Karpas-422 (cell line): ENCODE measurements at regions not wholly inside any gene's neighbourhood (a gene's known extent, or its start where the extent isn't known, plus 50 kb on each side); places are given as distances from the start of the nearest gene placed in this dataset.
"Not testable (repeated sequence)": the region's sequence is repeated elsewhere in the genome, so short reads cannot be mapped to it uniquely, and the experiment has no call there.

Experiments
- DNase-seq: peaks from one replicate; pipeline ENCODE4 v3.0.0-alpha.2; 2015
- H2AFZ ChIP-seq: fragments of 200-600 bp; sonication (generic); 2 replicates; pipeline ENCODE4 v1.6.1; 2014; ENCODE audit warnings: antibody characterized with exemption, low read length, mixed read lengths
- H3K27ac ChIP-seq: fragments of 200-600 bp; sonication (generic); 2 replicates; pipeline ENCODE4 v1.5.1; 2014; ENCODE audit warnings: mild to moderate bottlenecking, low read length, moderate library complexity
- H3K27me3 ChIP-seq: fragments of 200-600 bp; sonication (generic); 2 replicates; pipeline ENCODE4 v1.6.1; 2014; ENCODE audit warnings: low read length, mixed read lengths
- H3K36me3 ChIP-seq: fragments of 200-600 bp; sonication (generic); 2 replicates; pipeline ENCODE4 v1.6.1; 2014; ENCODE audit warnings: low read length, mixed read lengths; ENCODE audit not compliant: insufficient read depth
- H3K4me1 ChIP-seq: fragments of 200-600 bp; sonication (generic); 2 replicates; pipeline ENCODE4 v1.6.1; 2014; ENCODE audit warnings: mild to moderate bottlenecking, low read length, mixed read lengths
- H3K4me2 ChIP-seq: fragments of 200-600 bp; sonication (generic); 2 replicates; pipeline ENCODE4 v1.6.1; 2014; ENCODE audit warnings: low read length, low read depth, mild to moderate bottlenecking; ENCODE audit not compliant: poor library complexity, severe bottlenecking
- H3K4me3 ChIP-seq: fragments of 200-600 bp; sonication (generic); 2 replicates; pipeline ENCODE4 v1.5.1; 2014; ENCODE audit warnings: mild to moderate bottlenecking, antibody characterized with exemption, low read length, mixed read lengths
- H3K79me2 ChIP-seq: fragments of 200-600 bp; sonication (generic); 2 replicates; pipeline ENCODE4 v1.6.1; 2014; ENCODE audit warnings: mild to moderate bottlenecking, low read length, mixed read lengths
- H3K9ac ChIP-seq: fragments of 200-600 bp; sonication (generic); 2 replicates; pipeline ENCODE4 v1.6.0; 2014; ENCODE audit warnings: low read length
- H3K9me2 ChIP-seq: fragments of 200-600 bp; sonication (generic), shearing (Covaris generic); replicated peaks from 2 replicates; pipeline ENCODE4 v1.6.0; 2014; ENCODE audit warnings: mild to moderate bottlenecking, low read length, moderate library complexity; ENCODE audit not compliant: insufficient read depth
- H3K9me3 ChIP-seq: fragments of 300-700, 200-600 bp; sonication (generic); 2 replicates; pipeline ENCODE4 v1.6.1; 2014; ENCODE audit warnings: low read length, mixed read lengths
- H4K20me1 ChIP-seq: fragments of 200-600 bp; sonication (generic); 2 replicates; pipeline ENCODE4 v1.6.1; 2014; ENCODE audit warnings: mild to moderate bottlenecking, antibody characterized with exemption, low read length, low read depth; ENCODE audit not compliant: insufficient read depth

DNA sequence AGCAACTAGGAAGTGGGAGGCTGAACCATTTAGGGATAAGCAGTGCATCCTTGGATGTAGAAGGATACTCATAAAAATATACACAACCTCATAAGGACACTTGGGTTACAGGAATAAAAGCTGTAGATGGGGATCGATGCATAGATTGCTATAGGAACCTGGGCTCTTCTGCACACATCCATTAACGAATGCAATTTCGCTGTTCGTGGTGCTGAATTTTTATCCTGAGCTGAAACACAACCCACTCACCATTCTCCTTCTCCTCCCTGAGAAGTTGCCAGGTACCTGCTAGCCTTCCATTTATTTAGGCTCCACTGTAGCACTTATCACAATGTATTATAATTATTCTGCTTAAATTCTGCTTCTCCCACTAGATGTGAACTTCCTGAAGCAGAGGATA, 320.6 kb upstream of the BRINP1 start:
- Histone ChIP-seq H3K36me3 (no peaks in the 10 kb centered on the region), H3K9me3 (no peaks in the 10 kb centered on the region), H3K9me2 (peaks cover 4% of the 10 kb centered on the region; the same call in 1 of the 2 replicates), H2AFZ (no peak overlapping the region), H3K4me1 (no peaks in the 10 kb centered on the region), H3K9ac (no peak overlapping the region), H3K79me2 (no peaks in the 10 kb centered on the region), H3K4me3 (no peak overlapping the region), H3K27ac (no peak overlapping the region), H4K20me1 (0 out of 2 replicates have a peak, but pooled peaks cover 3% of the 10 kb centered on the region), H3K27me3 (no peaks in the 10 kb centered on the region), H3K4me2 (no peak overlapping the region)
- DNase-seq, result no peak

DNA sequence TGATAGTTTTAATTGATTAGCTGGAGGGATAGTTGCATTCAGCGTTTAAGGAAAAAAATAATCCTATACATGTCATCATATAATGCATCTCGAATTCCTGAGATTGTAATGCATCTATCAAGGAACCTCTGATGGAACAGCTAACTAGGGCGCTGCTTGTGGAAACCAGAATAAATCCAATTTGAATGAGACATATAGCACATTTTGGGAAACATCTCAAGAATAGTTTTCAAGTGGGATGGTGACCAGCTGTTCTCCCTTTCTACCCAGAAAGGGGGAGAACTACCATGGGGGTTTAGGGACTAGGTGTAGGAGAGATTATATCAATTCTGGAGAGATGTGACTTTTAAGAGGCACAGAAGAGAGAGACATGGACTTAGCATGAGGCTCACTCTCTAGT, 319.3 kb upstream of the BRINP1 start:
- no peaks in the 10 kb centered on the region for H3K79me2 ChIP-seq
- DNase-seq, result no peak
- H3K27me3 ChIP-seq, result no peaks in the 10 kb centered on the region
- H3K4me3 ChIP-seq, result no peak overlapping the region
- no peaks in the 10 kb centered on the region for H3K9me3 ChIP-seq
- H4K20me1 ChIP-seq, result 0 out of 2 replicates have a peak, but pooled peaks cover 3% of the 10 kb centered on the region
- no peak overlapping the region for H3K9ac ChIP-seq
- peaks cover 4% of the 10 kb centered on the region; the same call in 1 of the 2 replicates for H3K9me2 ChIP-seq
- no peaks in the 10 kb centered on the region for H3K36me3 ChIP-seq
- no peak overlapping the region for H3K27ac ChIP-seq
- H3K4me1 ChIP-seq, result no peaks in the 10 kb centered on the region
- no peak overlapping the region for H2AFZ ChIP-seq
- H3K4me2 ChIP-seq, result no peak overlapping the region

DNA sequence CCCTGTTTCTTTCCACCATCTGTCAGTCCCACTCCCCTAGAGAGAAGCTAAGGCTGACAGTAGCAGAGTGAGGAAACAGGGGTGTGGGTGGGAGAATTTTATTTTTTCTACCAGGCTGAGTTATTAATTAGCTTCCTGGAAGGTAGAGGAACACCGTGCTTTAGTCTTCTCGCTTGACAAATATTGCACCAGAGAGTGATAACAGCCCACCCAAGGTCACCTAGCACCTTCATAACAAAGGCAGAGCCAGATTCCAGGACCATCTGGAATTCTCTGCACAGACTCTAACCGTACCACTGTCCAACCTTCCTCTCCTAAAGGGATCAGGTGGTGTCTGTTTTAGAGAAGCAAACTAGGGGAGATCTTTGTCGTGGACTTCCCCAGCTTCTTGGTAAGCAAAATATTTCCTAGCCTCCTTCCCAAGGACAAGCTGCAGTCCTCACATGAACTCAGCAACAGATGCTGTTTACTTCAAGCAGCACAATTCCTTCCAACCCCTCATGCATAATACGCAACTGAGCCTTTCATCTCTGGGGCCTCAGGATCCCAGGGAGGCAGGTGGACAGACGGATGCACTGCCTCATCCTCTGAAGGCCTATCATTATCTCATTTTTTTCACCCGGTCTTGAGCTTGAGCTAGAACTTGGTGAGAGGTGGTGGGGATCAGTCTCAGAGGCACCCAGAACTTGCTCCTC, 308.7 kb upstream of the BRINP1 start:
- Histone ChIP-seq H3K36me3 (no peaks in the 10 kb centered on the region), H2AFZ (no peak overlapping the region), H3K27me3 (no peaks in the 10 kb centered on the region), H3K9ac (no peak overlapping the region), H3K4me2 (no peak overlapping the region), H3K79me2 (no peaks in the 10 kb centered on the region), H3K9me3 (no peaks in the 10 kb centered on the region), H3K4me1 (no peaks in the 10 kb centered on the region), H3K9me2 (no peaks in the 10 kb centered on the region), H3K4me3 (no peak overlapping the region), H3K27ac (no peak overlapping the region), H4K20me1 (no peaks in the 10 kb centered on the region)
- no peak for DNase-seq

DNA sequence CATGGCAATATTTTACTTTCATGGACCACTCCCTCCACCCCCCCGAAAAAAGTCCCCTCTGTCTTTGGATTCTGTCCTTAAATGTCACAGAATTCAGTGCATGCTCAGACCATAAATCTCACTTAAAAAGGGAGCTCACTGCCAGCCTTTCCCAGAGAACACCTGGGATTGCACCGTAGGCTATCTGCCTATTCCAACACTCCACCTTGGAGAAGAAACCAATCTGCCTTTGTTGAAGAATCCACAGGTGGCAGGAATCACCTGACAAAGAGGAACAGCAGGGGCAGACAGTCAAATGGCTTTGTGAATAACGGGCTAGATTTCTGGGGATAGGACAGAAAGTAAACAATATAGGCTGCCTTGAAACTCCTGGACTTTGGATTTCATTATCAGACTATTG, 306.7 kb upstream of the BRINP1 start:
- no peak for DNase-seq

DNA sequence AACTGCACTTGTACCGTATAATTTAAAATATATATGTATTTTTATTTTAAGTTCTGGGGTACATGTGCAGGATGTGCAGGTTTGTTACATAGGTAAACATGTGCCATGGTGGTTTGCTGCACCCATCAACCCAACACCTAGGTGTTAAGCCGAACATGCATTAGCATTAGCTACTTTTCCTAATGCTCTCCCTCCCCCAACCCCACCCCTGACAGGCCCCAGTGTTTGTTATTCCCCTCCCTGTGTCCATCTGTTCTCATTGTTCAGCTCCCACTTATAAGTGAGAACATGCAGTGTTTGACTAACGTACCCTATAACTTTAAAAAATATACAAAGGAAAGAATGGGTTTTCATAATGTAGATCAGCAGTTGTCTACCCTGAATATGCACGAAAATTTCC, 303.5 kb upstream of the BRINP1 start:
- not testable (repeated sequence) for H3K27ac ChIP-seq, H3K9me2 ChIP-seq, H3K36me3 ChIP-seq, H3K4me1 ChIP-seq, H3K4me3 ChIP-seq, H3K27me3 ChIP-seq, H3K9me3 ChIP-seq, DNase-seq, H3K79me2 ChIP-seq, H4K20me1 ChIP-seq, H3K4me2 ChIP-seq, H2AFZ ChIP-seq, H3K9ac ChIP-seq

More for the DNA sequence above, 306.7 kb upstream of the BRINP1 start:
- no peaks in the 10 kb centered on the region for H3K9me2 ChIP-seq
- no peaks in the 10 kb centered on the region for H3K4me1 ChIP-seq
- H3K9me3 ChIP-seq, result no peaks in the 10 kb centered on the region
- H3K79me2 ChIP-seq, result no peaks in the 10 kb centered on the region
- H3K36me3 ChIP-seq, result no peaks in the 10 kb centered on the region
- H3K4me2 ChIP-seq, result no peak overlapping the region
- H3K27ac ChIP-seq, result no peak overlapping the region
- no peak overlapping the region for H2AFZ ChIP-seq
- H3K9ac ChIP-seq, result no peak overlapping the region
- no peaks in the 10 kb centered on the region for H3K27me3 ChIP-seq
- H4K20me1 ChIP-seq, result no peaks in the 10 kb centered on the region
- no peak overlapping the region for H3K4me3 ChIP-seq

DNA sequence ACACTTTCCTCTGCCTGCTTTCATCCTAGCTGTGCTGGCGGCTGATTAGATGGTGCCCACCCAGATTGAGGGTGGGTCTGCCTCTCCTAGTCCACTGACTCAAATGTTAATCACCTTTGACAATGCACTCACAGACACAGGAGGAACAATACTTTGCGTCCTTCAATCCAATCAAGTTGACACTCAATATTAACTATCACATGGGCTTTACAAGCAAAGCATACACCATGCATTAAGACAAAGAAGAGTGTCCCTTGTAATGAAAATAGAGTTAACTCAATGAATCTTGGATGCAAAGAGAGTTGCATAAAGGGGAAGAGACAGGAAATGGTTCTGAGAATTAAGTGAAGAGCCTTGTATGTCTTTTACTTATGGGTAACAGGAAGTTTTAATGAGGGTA, 298.7 kb upstream of the BRINP1 start:
- Histone ChIP-seq H3K4me2 (no peak overlapping the region), H3K27ac (no peak overlapping the region), H3K36me3 (no peaks in the 10 kb centered on the region), H3K27me3 (no peaks in the 10 kb centered on the region), H3K9ac (no peak overlapping the region), H2AFZ (no peak overlapping the region), H3K4me3 (no peak overlapping the region), H3K79me2 (no peaks in the 10 kb centered on the region), H3K9me3 (no peaks in the 10 kb centered on the region), H3K9me2 (0 out of 2 replicates have a peak, but pooled peaks cover 4% of the 10 kb centered on the region), H3K4me1 (no peaks in the 10 kb centered on the region), H4K20me1 (no peaks in the 10 kb centered on the region)
- no peak for DNase-seq

DNA sequence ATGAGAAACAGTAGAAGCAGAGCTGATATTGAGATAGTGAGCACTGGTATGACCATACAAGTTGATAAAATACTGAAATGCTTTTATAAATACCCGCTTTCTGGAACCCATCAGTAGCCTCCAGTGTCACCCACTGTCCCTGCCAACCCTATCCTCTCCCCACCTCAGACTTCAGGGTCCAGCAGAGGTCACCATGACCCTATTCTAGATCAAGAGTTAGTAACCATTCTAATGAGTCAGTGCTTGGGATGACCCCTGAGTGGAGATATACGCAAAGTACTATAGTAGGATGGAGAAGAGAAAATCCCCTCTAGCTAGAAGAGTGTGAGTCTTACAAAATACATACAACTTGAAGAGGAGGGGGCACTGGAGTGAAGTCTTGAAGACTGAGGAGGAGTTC, 297.9 kb upstream of the BRINP1 start:
- no peaks in the 10 kb centered on the region for H3K36me3 ChIP-seq
- no peaks in the 10 kb centered on the region for H4K20me1 ChIP-seq
- H2AFZ ChIP-seq, result no peak overlapping the region
- H3K9ac ChIP-seq, result no peak overlapping the region
- H3K27me3 ChIP-seq, result no peaks in the 10 kb centered on the region
- 0 out of 2 replicates have a peak, but pooled peaks cover 4% of the 10 kb centered on the region for H3K9me2 ChIP-seq
- H3K4me2 ChIP-seq, result no peak overlapping the region
- H3K4me3 ChIP-seq, result no peak overlapping the region
- no peak overlapping the region for H3K27ac ChIP-seq
- H3K9me3 ChIP-seq, result no peaks in the 10 kb centered on the region
- no peaks in the 10 kb centered on the region for H3K4me1 ChIP-seq
- DNase-seq, result no peak
- H3K79me2 ChIP-seq, result no peaks in the 10 kb centered on the region

DNA sequence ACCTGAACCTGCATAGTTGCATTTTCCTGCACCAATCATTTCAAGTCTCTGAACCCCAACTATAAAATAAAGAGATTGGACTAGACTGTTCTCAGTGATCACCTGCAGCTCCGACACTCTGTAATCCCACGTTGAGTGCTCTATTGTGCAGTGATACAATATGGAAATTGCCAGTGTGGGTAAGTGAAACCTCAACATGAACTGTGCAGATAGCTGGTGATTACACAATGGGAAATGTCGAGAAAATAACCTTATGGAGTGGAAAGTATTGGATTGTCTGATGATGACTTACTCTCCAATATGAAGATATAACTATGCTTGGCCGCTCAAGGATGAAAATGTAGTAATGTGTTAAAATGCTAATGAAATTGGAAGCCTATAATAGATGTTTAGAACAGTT, 293.1 kb upstream of the BRINP1 start:
- no peaks in the 10 kb centered on the region for H4K20me1 ChIP-seq
- H2AFZ ChIP-seq, result no peak overlapping the region
- no peak overlapping the region for H3K4me3 ChIP-seq
- H3K36me3 ChIP-seq, result no peaks in the 10 kb centered on the region
- H3K9me2 ChIP-seq, result 0 out of 2 replicates have a peak, but pooled peaks cover 4% of the 10 kb centered on the region
- no peaks in the 10 kb centered on the region for H3K9me3 ChIP-seq
- no peaks in the 10 kb centered on the region for H3K4me1 ChIP-seq
- no peak overlapping the region for H3K27ac ChIP-seq
- H3K9ac ChIP-seq, result no peak overlapping the region
- H3K4me2 ChIP-seq, result no peak overlapping the region
- H3K79me2 ChIP-seq, result no peaks in the 10 kb centered on the region
- no peaks in the 10 kb centered on the region for H3K27me3 ChIP-seq
- no peak for DNase-seq
